Spleen (tissue), 11 donors: ENCODE measurements at regions not wholly inside any gene's neighbourhood (a gene's known extent, or its start where the extent isn't known, plus 50 kb on each side); places are given as distances from the start of the nearest gene placed in this dataset.

ENCODE experiments used
- DNase-seq: peaks from one replicate; pipeline ENCODE4 v3.0.0-alpha.2; 2020
- H3K27ac ChIP-seq, 8 donors: fragments of 200-600 bp; sonication (generic) in 7 of 8; 1 replicate in 4 of 8; 2 replicates in 4 of 8; pipeline versions ENCODE4 v1.5.0 to v1.8.0; 2016 to 2021; ENCODE audit warnings: inconsistent platforms in 4 of 8, mild to moderate bottlenecking in 4 of 8, moderate library complexity in 1 of 8
- H3K27me3 ChIP-seq, 7 donors: fragments of 200-600 bp; sonication (generic) in 6 of 7; replicated peaks in 1 of 7; 1 replicate in 4 of 7; 2 replicates in 3 of 7; pipeline versions ENCODE4 v1.5.0 to v1.8.0; 2016 to 2021; ENCODE audit warnings: inconsistent platforms in 3 of 7, mild to moderate bottlenecking in 1 of 7
- H3K36me3 ChIP-seq, 6 donors: fragments of 200-600 bp; sonication (generic) in 5 of 6; 1 replicate in 4 of 6; 2 replicates in 2 of 6; pipeline versions ENCODE4 v1.5.0 to v1.8.0; 2016 to 2021; ENCODE audit warnings: inconsistent platforms in 2 of 6
- H3K4me1 ChIP-seq, 6 donors: fragments of 200-600 bp; sonication (generic) in 5 of 6; 1 replicate in 3 of 6; 2 replicates in 3 of 6; pipeline versions ENCODE4 v1.5.0 to v1.8.0; 2016 to 2021; ENCODE audit warnings: inconsistent platforms in 3 of 6
- H3K4me3 ChIP-seq, 8 donors: fragments of 200-600 bp; sonication (generic) in 7 of 8; 1 replicate in 4 of 8; 2 replicates in 4 of 8; pipeline versions ENCODE4 v1.5.0 to v1.8.0; 2016 to 2021; ENCODE audit warnings: inconsistent platforms in 4 of 8, mild to moderate bottlenecking in 4 of 8, moderate library complexity in 2 of 8
- H3K9me3 ChIP-seq, 8 donors: fragments of 200-600 bp; sonication (generic) in 7 of 8; 1 replicate in 4 of 8; 2 replicates in 4 of 8; pipeline versions ENCODE4 v1.5.0 to v1.8.0; 2016 to 2021; ENCODE audit warnings: inconsistent platforms in 4 of 8
- CTCF ChIP-seq, 11 experiments: fragments of 200-600 bp in 7 of 11; fragments of 450-650 bp in 4 of 11; sonication (generic) in 4 of 11; IDR thresholded peaks in 8 of 11; conservative IDR thresholded peaks in 3 of 11; 1 replicate in 7 of 11; 2 replicates in 4 of 11; pipeline versions ENCODE4 v1.4.0 to v1.8.0; 2016 to 2021; ENCODE audit warnings: antibody characterized with exemption in 11 of 11, inconsistent platforms in 4 of 11, mild to moderate bottlenecking in 1 of 11
- POLR2A ChIP-seq, 3 donors: fragments of 450-650 bp; IDR thresholded peaks; one replicate each; pipeline ENCODE4 v1.5.1; 2017; ENCODE audit warnings: antibody characterized with exemption in 3 of 3, mild to moderate bottlenecking in 1 of 3
- POLR2AphosphoS5 ChIP-seq, 3 donors: sonication (generic); formaldehyde crosslinking; IDR thresholded peaks; one replicate each; pipeline ENCODE4 v1.5.1; 2017; ENCODE audit warnings: antibody characterized with exemption in 3 of 3
- WGBS, 5 donors: extraction: QIAGEN DNeasy Blood & Tissue Kit in 3 of 5; methylation state at CpG; one replicate each; pipeline versions ENCODE4 v1.1.5 to v1.1.7; 2013 to 2018; 5-methylcytosine and 5-hydroxymethylcytosine counted together
- intact Hi-C: fragments of 100-400 bp; cut with DNase I; formaldehyde crosslinking; loops from one replicate; pipeline ENCODE4 v1.15.0; 2023; ENCODE audit warnings: low total_unique reads
- donor health status: healthy with polysubstance abuse.
- donor health status: DM: no; HTN: no; CAD: no; lungs with moderate emphysema.
- donor health status: DM: no; HTN: no; CAD: no.
- donor health status: Bipolar disorder and iron deficiency.
- donor health status: healthy.
- donor health status: DM: no; HTN: no; CAD: no.
- donor health status: DM: yes; HTN: yes; CAD: no.

- H3K4me1 ChIP-seq, result no peaks in the 10 kb centered on the region
- no peak overlapping the region for H3K27ac ChIP-seq
- no peak for TF ChIP-seq POLR2A (IDR thresholded peaks at IDR 0.05)
- no peak for TF ChIP-seq POLR2AphosphoS5 (IDR thresholded peaks at IDR 0.05)
- no peak for TF ChIP-seq CTCF (IDR thresholded peaks at IDR 0.05 in 8 of 11, conservative IDR thresholded peaks at IDR 0.05 in 3 of 11)
- peaks cover 0 to 51% (median 10%) of the 10 kb centered on the region in 7 donors for H3K27me3 ChIP-seq
- WGBS, 5 donors, result 89 to 95% (median 94%) methylated on average over 12 of the region's 12 CpGs
- no peak for DNase-seq
- H3K4me3 ChIP-seq, result no peak overlapping the region
- intact Hi-C loops, result no loop called here
- H3K9me3 ChIP-seq, result no peaks in the 10 kb centered on the region
- no peaks in the 10 kb centered on the region for H3K36me3 ChIP-seq
Observed at GRCh38 chr21:36643374-36644250, 55.3 kb upstream of the SIM2 start.

- intact Hi-C loops, result no loop called here
- H3K27me3 ChIP-seq, result peaks cover 0 to 30% (median 4%) of the 10 kb centered on the region in 7 donors
Observed at GRCh38 chr21:36646011-36646410, 52.9 kb upstream of the SIM2 start.

GRCh38 chr21:36646645-36647044 lies 52.3 kb upstream of the SIM2 start:
- H3K27me3 ChIP-seq, result peaks cover 0 to 25% (median 4%) of the 10 kb centered on the region in 7 donors
- intact Hi-C loops, result no loop called here
- H3K27ac ChIP-seq, result no peak overlapping the region
- no peak overlapping the region for H3K4me3 ChIP-seq
- H3K4me1 ChIP-seq, result no peaks in the 10 kb centered on the region
- WGBS, 5 donors, result 85 to 95% (median 88%) methylated on average over 6 of the region's 6 CpGs
- no peak for TF ChIP-seq POLR2AphosphoS5 (IDR thresholded peaks at IDR 0.05)
- no peak for TF ChIP-seq CTCF (IDR thresholded peaks at IDR 0.05 in 8 of 11, conservative IDR thresholded peaks at IDR 0.05 in 3 of 11)
- TF ChIP-seq POLR2A (IDR thresholded peaks at IDR 0.05), result no peak
- DNase-seq, result no peak
- no peaks in the 10 kb centered on the region for H3K9me3 ChIP-seq
- H3K36me3 ChIP-seq, result no peaks in the 10 kb centered on the region

More at GRCh38 chr21:36646011-36646410, 52.9 kb upstream of the SIM2 start:
- H3K4me1 ChIP-seq, result no peaks in the 10 kb centered on the region
- no peak overlapping the region for H3K27ac ChIP-seq
- no peaks in the 10 kb centered on the region for H3K36me3 ChIP-seq
- TF ChIP-seq POLR2A (IDR thresholded peaks at IDR 0.05), result no peak
- TF ChIP-seq POLR2AphosphoS5 (IDR thresholded peaks at IDR 0.05), result no peak
- no peak for TF ChIP-seq CTCF (IDR thresholded peaks at IDR 0.05 in 8 of 11, conservative IDR thresholded peaks at IDR 0.05 in 3 of 11)
- no peaks in the 10 kb centered on the region for H3K9me3 ChIP-seq
- DNase-seq, result no peak
- H3K4me3 ChIP-seq, result no peak overlapping the region
- 77 to 86% (median 84%) methylated on average over 7 of the region's 7 CpGs for WGBS, 5 donors

- no peaks in the 10 kb centered on the region for H3K4me1 ChIP-seq
- no peaks in the 10 kb centered on the region for H3K36me3 ChIP-seq
- WGBS, 5 donors, result 50 to 59% (median 51%) methylated on average over 15 of the region's 15 CpGs
- DNase-seq, result no peak
- H3K4me3 ChIP-seq, result no peak overlapping the region
- no peak overlapping the region for H3K27ac ChIP-seq
- H3K9me3 ChIP-seq, result no peaks in the 10 kb centered on the region
- H3K27me3 ChIP-seq, result peaks cover 0 to 21% (median 4%) of the 10 kb centered on the region in 7 donors
- intact Hi-C loops, result no loop called here
- TF ChIP-seq POLR2A (IDR thresholded peaks at IDR 0.05) (no peak), POLR2AphosphoS5 (IDR thresholded peaks at IDR 0.05) (no peak), CTCF (IDR thresholded peaks at IDR 0.05 in 8 of 11, conservative IDR thresholded peaks at IDR 0.05 in 3 of 11) (no peak)
Observed at GRCh38 chr21:36647279-36648093, 51.4 kb upstream of the SIM2 start.
